GM21515 (cell line): ENCODE measurements at regions not wholly inside any gene's neighbourhood (a gene's known extent, or its start where the extent isn't known, plus 50 kb on each side); places are given as distances from the start of the nearest gene placed in this dataset.
"Not testable (repeated sequence)": the region's sequence is repeated elsewhere in the genome, so short reads cannot be mapped to it uniquely, and the experiment has no call there.

Experiments used
- ATAC-seq: cut with Tn5 transposase; IDR thresholded peaks from one replicate; pipeline ENCODE4 v1.9.1; 2021; ENCODE audit not compliant: unreplicated experiment

- ATAC-seq = no peak
These were observed 608.1 kb downstream of the TENT5A start for GRCh38 chr6:81144346-81144745.

DNA sequence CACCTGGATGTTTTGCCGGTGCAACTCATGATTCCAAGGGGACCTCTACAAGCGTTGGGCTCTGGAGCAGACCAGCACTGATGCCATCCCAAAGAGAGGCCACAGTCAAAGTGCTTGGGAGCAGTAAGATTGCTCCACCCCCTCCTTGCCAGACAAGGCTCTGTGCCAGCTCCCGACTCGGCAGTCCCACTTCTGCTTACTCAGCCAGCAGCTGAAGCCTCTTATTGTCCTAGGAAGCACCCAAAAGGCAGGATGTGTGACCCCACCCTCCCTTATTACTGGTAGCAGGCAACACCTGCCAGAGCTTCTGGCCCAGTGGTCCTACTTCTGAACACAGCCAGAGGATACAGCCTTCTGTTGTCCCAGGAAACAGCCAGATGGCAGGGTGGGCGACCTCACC is 614.2 kb downstream of the TENT5A start:
- no peak for ATAC-seq

- ATAC-seq = no peak
These were observed 621.5 kb downstream of the TENT5A start for GRCh38 chr6:81130969-81131368.

GRCh38 chr6:81130061-81130460 is 622.4 kb downstream of the TENT5A start:
- no peak for ATAC-seq

DNA sequence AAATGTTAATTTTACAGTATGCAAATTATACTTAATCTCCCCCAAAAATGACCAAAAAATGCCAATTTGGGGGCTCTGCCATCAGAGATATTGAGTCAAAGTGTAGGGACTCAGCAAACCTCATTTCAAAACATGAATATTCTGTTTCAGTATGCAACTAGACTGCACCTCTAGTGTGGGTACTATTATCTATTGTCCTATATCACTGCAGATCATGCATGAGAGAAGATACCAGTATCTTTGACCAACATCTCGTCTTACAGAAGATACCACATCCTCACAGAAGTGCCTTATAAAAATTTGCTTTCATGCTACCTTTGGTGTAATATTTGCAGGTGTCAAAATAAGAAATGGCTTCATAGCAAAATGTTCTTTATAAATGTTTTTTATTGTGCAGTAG is 623.8 kb downstream of the TENT5A start:
- ATAC-seq = no peak

- no peak for ATAC-seq
These were observed 626.3 kb downstream of the TENT5A start for GRCh38 chr6:81126150-81126549.

- no peak for ATAC-seq
These were observed 632.2 kb downstream of the TENT5A start for GRCh38 chr6:81120280-81120679.

GRCh38 chr6:81105998-81106397 is 646.5 kb downstream of the TENT5A start:
- ATAC-seq = no peak

DNA sequence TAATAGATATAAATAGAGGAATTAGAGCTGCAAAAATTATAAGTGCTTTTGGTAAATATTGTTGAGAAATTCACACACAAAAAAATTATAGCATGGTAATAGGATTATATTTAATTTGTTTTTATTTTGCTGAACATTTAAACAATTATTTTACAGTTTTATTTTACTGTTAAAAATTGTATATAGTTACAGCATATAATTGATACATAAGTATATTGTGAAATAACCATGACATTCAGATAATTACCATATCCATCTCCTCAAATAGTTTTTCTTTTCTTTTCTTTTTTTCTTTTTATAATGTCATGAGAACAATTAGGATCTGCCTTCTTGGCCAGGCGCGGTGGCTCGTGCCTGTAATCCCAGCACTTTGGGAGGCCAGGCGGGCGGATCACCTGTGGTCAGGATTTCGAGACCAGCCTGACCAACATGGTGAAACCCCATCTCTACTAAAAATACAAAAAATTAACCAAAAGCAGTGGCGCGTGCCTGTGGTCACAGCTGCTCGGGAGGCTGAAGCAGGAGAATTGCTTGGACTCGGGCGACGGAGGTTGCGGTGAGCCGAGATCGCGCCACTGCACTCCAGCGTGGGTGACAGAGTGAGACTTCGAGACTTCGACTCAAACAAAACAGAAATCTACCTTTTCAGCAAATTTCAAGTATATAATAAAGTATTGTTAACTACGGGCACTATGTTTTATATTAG is 654.2 kb downstream of the TENT5A start:
- no peak for ATAC-seq

DNA sequence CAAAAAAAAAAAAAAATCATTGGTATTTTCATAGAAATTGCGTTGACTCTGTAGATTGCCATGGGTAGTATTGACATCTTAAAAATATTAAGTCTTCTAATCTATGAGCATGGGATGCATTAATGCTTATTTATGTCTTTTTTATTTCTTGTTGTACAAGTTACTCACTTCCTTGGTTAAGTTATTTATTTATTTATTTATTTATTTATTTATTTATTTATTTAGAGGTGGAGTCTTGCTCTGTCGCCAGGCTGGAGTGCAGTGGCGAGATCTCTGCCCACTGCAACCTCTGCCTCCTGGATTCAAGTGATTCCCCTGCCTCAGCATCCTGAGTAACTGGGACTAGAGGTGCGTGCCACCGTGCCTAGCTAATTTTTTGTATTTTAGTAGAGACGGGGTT is 656.0 kb downstream of the TENT5A start:
- ATAC-seq = not testable (repeated sequence)

GRCh38 chr6:81093051-81093450 is 659.4 kb downstream of the TENT5A start:
- ATAC-seq = no peak

DNA sequence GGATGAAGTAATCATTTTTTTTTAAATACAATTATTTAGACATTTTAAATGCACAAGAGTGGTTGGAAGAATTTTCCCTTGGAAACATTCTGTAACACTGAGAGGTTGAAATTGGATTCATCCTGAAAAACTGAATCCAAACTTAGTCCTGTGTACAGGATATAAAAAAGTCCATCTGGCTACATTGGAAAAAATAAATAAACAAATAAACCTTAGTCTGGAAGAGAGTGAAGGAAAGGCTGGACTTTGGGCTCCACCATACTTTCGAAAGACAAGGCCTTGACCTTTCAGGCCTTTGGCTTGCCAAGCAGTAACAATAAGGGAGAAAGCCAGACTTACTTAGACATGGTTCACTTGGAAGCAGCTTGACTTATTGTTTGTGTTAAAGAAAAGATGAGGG is 664.3 kb downstream of the TENT5A start:
- no peak for ATAC-seq

DNA sequence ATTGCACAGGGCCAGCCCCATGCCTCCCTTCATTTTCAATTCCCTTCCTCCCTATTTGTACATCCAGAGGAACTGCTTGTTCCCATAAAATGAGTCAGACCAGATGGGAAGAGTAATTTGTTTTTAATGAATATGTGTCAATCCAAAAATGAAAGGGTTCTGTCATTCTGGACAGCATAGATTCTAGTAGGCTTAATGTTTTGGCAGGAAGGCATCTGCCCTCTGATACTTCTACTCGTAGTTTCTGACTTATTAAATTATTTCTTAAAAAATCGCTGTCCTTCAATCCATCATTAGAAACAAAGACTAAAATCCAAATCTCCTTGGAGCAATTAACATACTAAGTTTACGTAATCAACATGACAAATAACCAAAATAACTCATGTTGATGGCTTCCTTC is 665.5 kb downstream of the TENT5A start:
- ATAC-seq = no peak

DNA sequence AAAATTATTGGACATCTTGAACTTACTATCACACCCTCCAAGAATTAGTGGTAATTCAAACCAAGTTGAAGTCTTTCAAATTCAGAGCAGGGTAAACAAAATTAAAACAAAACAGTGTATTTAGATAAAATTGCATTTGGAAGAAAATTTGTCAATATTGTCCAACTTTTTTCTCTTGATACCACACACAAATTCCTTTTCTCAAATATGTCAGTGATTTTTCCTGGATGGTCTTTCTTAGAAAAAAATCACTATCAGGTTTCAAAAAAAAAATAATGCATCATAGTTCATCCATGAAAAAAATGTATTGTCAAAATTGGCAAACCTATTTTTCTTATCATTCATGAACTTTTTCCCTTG is 667.1 kb downstream of the TENT5A start:
- ATAC-seq = no peak

- no peak for ATAC-seq
These were observed 667.6 kb downstream of the TENT5A start for GRCh38 chr6:81084776-81085430.

DNA sequence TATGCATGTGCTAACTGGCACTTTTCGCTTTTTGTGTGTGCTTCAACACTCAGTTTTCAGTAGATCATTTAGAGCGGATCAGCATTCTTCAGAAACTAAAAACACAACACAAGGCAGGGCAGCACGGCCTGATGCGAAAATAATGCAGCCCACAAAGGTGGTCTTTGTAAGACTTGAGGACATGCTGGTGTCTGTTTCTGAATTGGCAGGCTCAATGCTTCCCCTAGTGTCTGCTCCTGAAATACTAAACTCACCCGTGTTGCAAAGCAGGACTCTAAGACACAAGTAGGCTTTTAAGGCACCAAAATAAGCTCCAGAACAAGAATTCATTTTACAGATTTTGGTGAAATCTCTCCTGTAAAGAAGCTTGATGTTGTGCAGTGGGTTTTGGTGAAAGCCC is 676.5 kb downstream of the TENT5A start:
- no peak for ATAC-seq

DNA sequence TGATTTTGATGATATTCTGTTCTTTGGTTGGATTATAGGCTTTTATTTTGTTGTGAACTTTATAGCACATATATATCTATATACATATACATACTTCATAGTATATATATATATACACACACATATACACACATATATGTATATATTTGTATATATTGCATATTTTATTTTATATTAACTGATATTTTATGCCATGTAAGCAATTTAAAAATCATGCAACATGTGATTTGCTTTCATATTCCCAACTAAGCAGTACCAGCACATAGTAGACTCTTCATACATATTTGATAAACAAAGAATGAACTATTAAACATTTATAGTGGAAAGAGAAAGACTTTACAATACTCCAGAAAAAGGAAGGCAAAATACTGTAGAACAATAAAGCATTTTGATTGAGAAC is 679.2 kb downstream of the TENT5A start:
- no peak for ATAC-seq

- ATAC-seq = no peak
These were observed 681.4 kb downstream of the TENT5A start for GRCh38 chr6:81071121-81071520.

DNA sequence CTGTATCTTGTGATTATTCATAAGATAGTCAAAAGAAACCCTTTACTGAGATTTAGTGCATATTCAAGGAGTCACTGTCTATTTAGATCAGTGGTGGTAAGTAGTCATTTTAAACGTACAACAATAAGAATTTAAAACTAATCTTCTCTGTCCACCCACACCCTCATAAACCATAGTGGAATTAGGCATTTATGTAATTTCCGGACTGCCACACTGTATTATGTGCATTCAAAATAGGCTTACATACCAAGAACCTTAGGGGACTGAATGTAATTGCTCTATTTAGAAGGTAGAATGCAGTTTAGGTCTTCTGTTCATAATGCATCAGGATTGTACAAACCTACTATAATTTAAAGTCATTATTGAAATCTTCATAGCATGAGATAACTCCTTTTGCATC is 685.4 kb downstream of the TENT5A start:
- no peak for ATAC-seq

DNA sequence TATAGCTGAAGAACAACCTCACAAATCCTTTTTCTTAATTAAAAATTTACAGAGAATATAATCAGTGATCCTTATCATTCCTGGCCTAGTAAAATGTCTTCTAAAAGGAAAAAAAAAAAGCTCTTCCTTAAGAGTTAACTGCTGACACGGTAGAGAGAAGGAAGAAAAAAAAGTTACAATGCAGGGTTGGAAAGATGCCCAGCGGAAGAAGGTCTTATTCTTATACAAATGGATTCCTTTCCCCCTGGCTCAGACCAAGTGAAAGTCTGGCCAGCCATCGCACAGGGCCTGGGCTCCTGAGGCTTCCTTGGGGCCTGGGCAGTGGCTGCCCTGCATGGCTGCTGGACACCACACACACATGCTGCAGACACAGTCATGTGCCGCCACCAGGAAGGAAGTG is 688.6 kb downstream of the TENT5A start:
- no peak for ATAC-seq

GRCh38 chr6:81054036-81054435 is 698.4 kb downstream of the TENT5A start:
- no peak for ATAC-seq

- ATAC-seq = no peak
These were observed 700.5 kb downstream of the TENT5A start for GRCh38 chr6:81051952-81052351.
